Neural cell (in vitro differentiated cells): ENCODE measurements at regions not wholly inside any gene's neighbourhood (a gene's known extent, or its start where the extent isn't known, plus 50 kb on each side); places are given as distances from the start of the nearest gene placed in this dataset.

Experiments
- H2AFZ ChIP-seq: fragments of 200-600, 300-800 bp; sonication (generic), shearing (Covaris generic); 2 replicates; pipeline ENCODE4 v1.6.0; 2014; ENCODE audit warnings: low read depth, mild to moderate bottlenecking, antibody characterized with exemption, low read length, moderate library complexity
- H3F3A ChIP-seq: fragments of 200-600 bp; shearing (Covaris generic); 2 replicates; pipeline ENCODE4 v1.6.1; 2016; ENCODE audit warnings: mild to moderate bottlenecking, moderate library complexity, mixed read lengths, antibody characterized with exemption, low read length; ENCODE audit not compliant: insufficient read depth, poor library complexity, severe bottlenecking
- H3K27ac ChIP-seq: fragments of 200-600, 300-800 bp; sonication (generic), shearing (Covaris generic); 2 replicates; pipeline ENCODE4 v1.5.1; 2014; ENCODE audit warnings: mild to moderate bottlenecking, low read length, moderate library complexity
- H3K27me3 ChIP-seq: fragments of 300-800, 200-600 bp; sonication (generic), shearing (Covaris generic); 2 replicates; pipeline ENCODE4 v1.6.0; 2014; ENCODE audit warnings: mild to moderate bottlenecking, low read depth, low read length, moderate library complexity; ENCODE audit not compliant: insufficient read depth
- H3K36me3 ChIP-seq: fragments of 300-800, 200-600 bp; sonication (generic), shearing (Covaris generic); 2 replicates; pipeline ENCODE4 v1.5.1; 2014; ENCODE audit warnings: mild to moderate bottlenecking, antibody characterized with exemption, low read length, moderate library complexity; ENCODE audit not compliant: insufficient read depth
- H3K4me2 ChIP-seq: fragments of 300-800, 200-600 bp; sonication (generic), shearing (Covaris generic); 2 replicates; pipeline ENCODE4 v1.6.0; 2014; ENCODE audit warnings: mild to moderate bottlenecking, low read length
- H3K4me3 ChIP-seq: fragments of 300-800, 200-600 bp; sonication (generic), shearing (Covaris generic); 2 replicates; pipeline ENCODE4 v1.5.1; 2014; ENCODE audit warnings: mild to moderate bottlenecking, low read length, moderate library complexity
- H3K79me2 ChIP-seq: fragments of 200-600 bp; shearing (Covaris generic); replicated peaks from 2 replicates; pipeline ENCODE4 v1.6.0; 2014; ENCODE audit warnings: mild to moderate bottlenecking, low read length, moderate library complexity; ENCODE audit not compliant: insufficient read depth
- H3K9ac ChIP-seq: fragments of 300-800, 200-600 bp; sonication (generic), shearing (Covaris generic); 2 replicates; pipeline ENCODE4 v1.6.1; 2016; ENCODE audit warnings: mild to moderate bottlenecking, low read length, mixed read lengths
- H3K9me2 ChIP-seq: fragments of 200-600 bp; shearing (Covaris generic); 2 replicates; pipeline ENCODE4 v1.6.1; 2016; ENCODE audit warnings: mild to moderate bottlenecking, low read length, mixed read lengths; ENCODE audit not compliant: insufficient read depth
- H3K9me3 ChIP-seq: fragments of 200-600, 300-800 bp; sonication (generic), shearing (Covaris generic); 2 replicates; pipeline ENCODE4 v1.6.1; 2016; ENCODE audit warnings: mild to moderate bottlenecking, mixed run types, low read length, moderate library complexity, mixed read lengths
- H4K20me1 ChIP-seq: fragments of 200-600 bp; shearing (Covaris generic); 2 replicates; pipeline ENCODE4 v1.6.1; 2016; ENCODE audit warnings: mild to moderate bottlenecking, mixed run types; ENCODE audit not compliant: insufficient read depth
- CTCF ChIP-seq: fragments of 450-650 bp; IDR thresholded peaks from 2 replicates; pipeline ENCODE4 v1.5.1; 2014; ENCODE audit warnings: antibody characterized with exemption, mild to moderate bottlenecking, moderate library complexity; ENCODE audit not compliant: poor library complexity, severe bottlenecking
- EP300 ChIP-seq: fragments of 450-650 bp; conservative IDR thresholded peaks from 2 replicates; pipeline ENCODE4 v1.6.1; 2014; ENCODE audit warnings: antibody characterized with exemption, mild to moderate bottlenecking, moderate library complexity; ENCODE audit not compliant: poor library complexity, severe bottlenecking
- EZH2 ChIP-seq: fragments of 200-600, 300-800 bp; shearing (Covaris generic), sonication (generic); IDR thresholded peaks from 2 replicates; pipeline ENCODE4 v1.6.1; 2014; ENCODE audit warnings: antibody characterized with exemption, low read length, borderline replicate concordance, mild to moderate bottlenecking; ENCODE audit not compliant: insufficient read depth, poor library complexity, severe bottlenecking
- MXI1 ChIP-seq: fragments of 450-650 bp; conservative IDR thresholded peaks from 2 replicates; pipeline ENCODE4 v1.6.1; 2014; ENCODE audit warnings: antibody characterized with exemption, mild to moderate bottlenecking; ENCODE audit not compliant: poor library complexity, severe bottlenecking
- POLR2AphosphoS5 ChIP-seq: IDR thresholded peaks from 2 replicates; pipeline ENCODE4 v1.6.1; 2012
- RAD21 ChIP-seq: fragments of 450-650 bp; conservative IDR thresholded peaks from 2 replicates; pipeline ENCODE4 v1.6.1; 2014; ENCODE audit warnings: antibody characterized with exemption, mild to moderate bottlenecking, moderate library complexity
- REST ChIP-seq: IDR thresholded peaks from 2 replicates; pipeline ENCODE4 v1.6.1; 2012; ENCODE audit warnings: borderline replicate concordance
- SMC3 ChIP-seq: fragments of 450-650 bp; conservative IDR thresholded peaks from 2 replicates; pipeline ENCODE4 v1.6.1; 2014; ENCODE audit warnings: antibody characterized with exemption, mild to moderate bottlenecking, moderate library complexity; ENCODE audit not compliant: poor library complexity
- TAF1 ChIP-seq: IDR thresholded peaks from 2 replicates; pipeline ENCODE4 v1.6.1; 2012; ENCODE audit warnings: low read depth

GRCh38 chr12:83904175-83904574 lies 1008.4 kb downstream of the SLC6A15 start:
- no peak overlapping the region for H3K4me2 ChIP-seq
- TF ChIP-seq EZH2 (no peak), RAD21 (no peak), REST (no peak), EP300 (no peak), SMC3 (no peak), CTCF (no peak), MXI1 (no peak), TAF1 (no peak), POLR2AphosphoS5 (no peak)
- no peaks in the 10 kb centered on the region for H3K79me2 ChIP-seq
- no peak overlapping the region for H3K9ac ChIP-seq
- no peak overlapping the region for H2AFZ ChIP-seq
- H3F3A ChIP-seq: no peaks in the 10 kb centered on the region
- no peaks in the 10 kb centered on the region for H3K36me3 ChIP-seq
- no peak overlapping the region for H3K4me3 ChIP-seq
- H3K27ac ChIP-seq: no peak overlapping the region
- no peaks in the 10 kb centered on the region for H3K9me2 ChIP-seq
- H3K9me3 ChIP-seq: no peaks in the 10 kb centered on the region
- H3K27me3 ChIP-seq: no peaks in the 10 kb centered on the region
- H4K20me1 ChIP-seq: no peaks in the 10 kb centered on the region

GRCh38 chr12:83896416-83896815 lies 1016.2 kb downstream of the SLC6A15 start:
- H3K79me2 ChIP-seq: no peaks in the 10 kb centered on the region
- H3K9me2 ChIP-seq: no peaks in the 10 kb centered on the region
- TF ChIP-seq MXI1 (no peak), TAF1 (no peak), REST (no peak), EP300 (no peak)
- H3K36me3 ChIP-seq: no peaks in the 10 kb centered on the region
- no peaks in the 10 kb centered on the region for H3K9me3 ChIP-seq
- H2AFZ ChIP-seq: no peak overlapping the region
- no peaks in the 10 kb centered on the region for H3F3A ChIP-seq
- H3K27ac ChIP-seq: no peak overlapping the region
- no peak overlapping the region for H3K4me3 ChIP-seq
- H4K20me1 ChIP-seq: no peaks in the 10 kb centered on the region
- no peaks in the 10 kb centered on the region for H3K27me3 ChIP-seq
- no peak overlapping the region for H3K9ac ChIP-seq
- no peak overlapping the region for H3K4me2 ChIP-seq
